GM19023 (cell line): ENCODE measurements at regions not wholly inside any gene's neighbourhood (a gene's known extent, or its start where the extent isn't known, plus 50 kb on each side); places are given as distances from the start of the nearest gene placed in this dataset.
"Not testable (repeated sequence)": the region's sequence is repeated elsewhere in the genome, so short reads cannot be mapped to it uniquely, and the experiment has no call there.

Source experiments
- ATAC-seq: cut with Tn5 transposase; IDR thresholded peaks from one replicate; pipeline ENCODE4 v1.9.1; 2021; ENCODE audit warnings: mild to moderate bottlenecking, moderate library complexity; ENCODE audit not compliant: unreplicated experiment

GRCh38 chr13:88189728-88190127 lies 518.6 kb downstream of the SLITRK5 start:
- no peak for ATAC-seq

GRCh38 chr13:88196106-88196505 lies 524.9 kb downstream of the SLITRK5 start:
- ATAC-seq, result no peak

DNA sequence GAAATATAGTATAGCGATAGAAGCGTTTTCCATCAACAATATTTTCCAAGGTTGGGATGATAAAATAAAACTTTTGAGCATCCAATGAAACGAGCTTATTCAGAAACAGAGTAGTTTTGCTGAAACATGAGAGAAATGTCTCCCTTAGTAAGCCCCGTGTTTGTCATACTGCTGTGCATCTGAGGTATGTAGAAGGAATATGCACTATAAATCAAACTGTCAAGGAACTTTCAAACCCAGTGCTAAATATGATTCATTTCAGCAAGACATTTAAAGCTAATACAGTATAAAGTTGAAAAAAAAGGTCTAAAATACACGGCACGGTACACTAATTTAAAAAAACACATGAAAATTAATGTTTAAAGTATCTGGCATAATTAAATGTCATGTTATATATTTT lies 546.2 kb downstream of the SLITRK5 start:
- ATAC-seq, result no peak

DNA sequence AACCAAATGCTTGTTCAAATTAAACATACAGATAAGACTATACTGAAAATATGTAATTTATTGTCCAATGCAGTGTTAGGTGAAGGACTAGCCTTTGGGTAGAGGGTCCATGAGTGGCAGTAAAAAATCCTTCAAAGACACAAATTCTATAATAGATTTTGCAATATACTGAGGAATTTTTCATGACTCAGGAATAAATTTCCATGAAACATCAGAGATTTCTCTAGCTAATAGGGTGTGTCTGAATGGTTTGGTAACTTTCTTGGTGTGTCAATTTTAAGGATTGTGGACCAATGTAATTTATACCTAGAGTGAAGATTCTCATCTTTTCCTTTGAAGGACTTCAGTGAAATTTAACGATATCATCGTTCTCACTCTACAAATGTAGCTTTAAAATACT lies 546.7 kb downstream of the SLITRK5 start:
- ATAC-seq, result no peak

DNA sequence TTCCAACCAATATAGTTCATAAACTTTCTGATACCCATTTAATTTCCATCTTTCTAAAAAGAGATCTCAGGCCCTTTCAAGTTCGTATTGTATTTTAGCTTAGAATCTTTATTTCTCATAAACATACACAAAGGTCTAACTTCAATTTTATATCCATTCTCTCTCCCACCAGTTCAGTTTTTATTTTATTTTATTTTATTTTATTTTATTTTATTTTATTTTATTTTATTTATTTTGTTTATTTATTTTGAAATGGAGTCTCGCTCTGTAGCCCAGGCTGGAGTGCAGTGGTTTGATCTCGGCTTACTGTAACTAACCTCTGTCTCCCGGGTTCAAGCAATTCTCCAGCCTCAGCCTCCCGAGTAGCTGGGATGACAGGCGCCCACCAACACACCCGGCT lies 552.8 kb downstream of the SLITRK5 start:
- no peak for ATAC-seq

- ATAC-seq, result no peak
Measured at GRCh38 chr13:88235441-88235840, 564.3 kb downstream of the SLITRK5 start.

DNA sequence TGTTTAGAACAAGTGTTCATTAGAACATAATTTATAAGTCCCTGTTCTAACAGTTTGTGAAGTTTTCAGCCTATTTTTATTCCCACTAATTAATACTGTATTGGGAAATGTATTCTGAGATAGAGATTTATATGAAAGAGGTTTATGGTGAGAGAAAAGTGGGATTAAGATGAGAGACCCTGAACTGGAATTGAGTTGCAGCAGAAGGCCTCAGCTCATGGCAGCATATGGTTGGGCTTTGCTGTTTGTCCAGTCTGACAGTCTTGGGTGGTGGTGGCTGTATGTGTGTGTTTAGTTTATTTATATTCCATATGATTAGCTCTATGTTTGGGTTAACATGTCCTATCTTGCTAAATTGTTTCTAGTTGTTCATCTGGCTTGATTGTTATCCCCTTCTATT lies 575.1 kb downstream of the SLITRK5 start:
- no peak for ATAC-seq

DNA sequence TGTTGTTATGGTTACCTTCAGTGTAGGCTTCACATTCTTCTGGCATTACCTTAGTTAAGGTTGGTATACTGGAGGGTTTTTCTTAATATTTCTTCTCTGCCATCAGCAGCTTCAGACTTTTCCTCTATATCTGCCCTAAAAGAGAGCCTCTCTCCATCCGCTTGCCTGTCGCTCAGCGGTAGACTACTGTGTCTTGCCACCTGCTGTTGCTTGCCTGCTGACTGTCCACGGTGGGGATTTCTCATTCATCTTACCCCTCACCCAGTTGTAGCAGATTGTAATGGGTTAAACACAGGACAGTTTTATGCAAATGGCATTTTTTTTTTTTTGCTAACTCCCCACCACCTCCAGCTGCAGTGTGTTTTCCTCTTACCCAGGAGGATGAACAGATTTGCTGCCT lies 577.2 kb downstream of the SLITRK5 start:
- ATAC-seq, result no peak

GRCh38 chr13:88257706-88258105 lies 586.5 kb downstream of the SLITRK5 start:
- no peak for ATAC-seq

- no peak for ATAC-seq
Measured at GRCh38 chr13:88263808-88264207, 592.6 kb downstream of the SLITRK5 start.

GRCh38 chr13:88281841-88282240 lies 610.7 kb downstream of the SLITRK5 start:
- no peak for ATAC-seq

DNA sequence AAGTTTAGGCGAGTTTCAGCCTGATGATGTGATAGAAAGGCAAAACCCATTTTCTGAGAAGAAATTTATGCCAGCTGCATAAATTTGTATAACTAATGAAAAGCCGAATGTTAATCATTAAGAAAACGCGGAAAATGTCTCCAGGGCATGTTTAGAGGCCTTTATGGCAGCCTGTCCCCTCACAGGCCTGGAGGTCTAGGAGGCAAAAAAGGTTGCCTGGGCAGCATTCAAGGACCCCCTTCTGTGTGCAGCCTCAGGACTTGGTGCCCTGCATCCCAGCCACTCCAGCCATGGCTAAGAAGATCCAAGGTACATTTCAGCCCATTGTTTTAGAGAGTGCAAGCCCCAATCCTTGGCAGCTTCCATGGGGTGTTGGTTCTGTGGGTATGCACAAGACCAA lies 614.2 kb downstream of the SLITRK5 start:
- ATAC-seq, result no peak

GRCh38 chr13:88288326-88288725 lies 617.2 kb downstream of the SLITRK5 start:
- ATAC-seq, result no peak

DNA sequence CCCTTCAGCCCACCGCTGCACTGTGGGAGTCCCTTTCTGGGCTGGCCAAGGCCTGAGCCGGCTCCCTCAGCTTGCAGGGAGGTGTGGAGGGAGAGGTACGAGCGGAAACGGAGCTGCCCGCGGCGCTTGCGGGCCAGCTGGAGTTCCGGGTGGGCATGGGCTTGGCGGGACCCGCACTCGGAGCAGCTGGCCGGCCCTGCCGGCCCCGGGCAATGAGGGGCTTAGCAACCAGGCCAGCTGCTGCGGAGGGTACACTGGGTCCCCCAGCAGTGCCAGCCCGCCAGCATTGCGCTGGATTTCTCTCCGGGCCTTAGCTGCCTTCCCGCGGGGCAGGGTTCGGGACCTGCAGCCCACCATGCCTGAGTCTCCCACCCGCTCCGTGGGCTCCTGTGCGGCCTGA lies 620.6 kb downstream of the SLITRK5 start:
- not testable (repeated sequence) for ATAC-seq

DNA sequence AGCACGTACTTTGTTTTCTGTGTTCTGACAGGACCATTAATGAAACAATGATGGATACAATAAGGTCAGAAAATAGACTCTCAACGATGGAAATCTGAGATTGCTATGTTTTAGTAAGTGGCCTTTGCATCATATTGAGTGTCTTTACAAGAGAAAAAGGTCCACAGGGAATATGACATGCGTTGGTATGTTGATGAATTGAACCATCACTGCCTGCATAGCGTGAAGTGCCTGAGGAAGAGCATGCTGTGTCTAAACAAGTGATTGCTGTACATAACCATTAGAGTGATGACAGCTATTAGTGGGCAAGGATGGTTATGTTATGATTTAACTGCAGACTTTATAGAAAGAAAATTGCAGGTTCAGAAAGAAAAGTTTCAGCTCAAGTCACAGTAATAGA lies 623.2 kb downstream of the SLITRK5 start:
- no peak for ATAC-seq

DNA sequence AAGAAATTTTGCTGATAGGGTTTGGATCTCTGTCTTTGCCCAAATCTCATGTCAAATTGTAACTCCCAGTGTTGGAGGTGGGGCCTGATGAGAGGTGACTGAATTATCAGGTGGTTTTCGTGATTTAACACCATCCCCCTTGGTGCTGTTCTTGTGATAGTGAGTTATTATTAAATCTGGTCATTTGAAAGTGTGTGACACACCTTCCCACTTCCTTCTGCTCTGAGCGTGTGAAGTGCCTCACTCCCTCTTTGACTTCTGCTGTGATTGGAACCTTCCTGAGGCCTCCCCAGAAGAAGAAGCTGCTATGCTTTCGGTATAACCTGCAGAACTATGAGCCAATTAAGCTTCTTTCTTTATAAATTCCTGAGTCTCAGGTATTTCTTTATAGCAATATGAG lies 632.0 kb downstream of the SLITRK5 start:
- no peak for ATAC-seq

DNA sequence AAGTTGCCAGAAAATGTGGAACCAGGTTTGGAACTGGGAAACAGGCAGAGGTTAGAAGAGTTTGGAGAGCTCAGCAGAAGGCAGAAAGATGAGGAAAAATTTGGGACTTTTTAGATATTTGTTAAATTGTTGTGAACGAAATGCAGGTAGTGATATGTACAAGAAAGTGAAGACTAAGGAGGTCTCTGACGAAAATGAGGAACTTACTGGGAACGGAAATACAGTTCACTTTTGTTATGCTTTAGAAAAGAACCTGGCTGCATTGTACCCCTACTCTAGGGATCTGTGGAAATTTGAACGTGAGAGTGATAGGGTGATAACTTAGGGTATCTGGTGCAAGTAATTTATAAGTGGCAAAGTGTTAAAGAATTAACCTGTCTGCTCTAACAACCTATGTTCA lies 632.4 kb downstream of the SLITRK5 start:
- ATAC-seq, result no peak

GRCh38 chr13:88314496-88314895 lies 643.3 kb downstream of the SLITRK5 start:
- no peak for ATAC-seq

GRCh38 chr13:88329066-88329465 lies 657.9 kb downstream of the SLITRK5 start:
- no peak for ATAC-seq

GRCh38 chr13:88339271-88339741 lies 668.1 kb downstream of the SLITRK5 start:
- ATAC-seq, result no peak

- no peak for ATAC-seq
Measured at GRCh38 chr13:88345171-88345847, 674.1 kb downstream of the SLITRK5 start.

GRCh38 chr13:88360761-88361160 lies 689.6 kb downstream of the SLITRK5 start:
- ATAC-seq, result no peak

GRCh38 chr13:88369866-88370265 lies 698.7 kb downstream of the SLITRK5 start:
- no peak for ATAC-seq
